Astrocyte (in vitro differentiated cells and primary cell): ENCODE measurements at regions not wholly inside any gene's neighbourhood (a gene's known extent, or its start where the extent isn't known, plus 50 kb on each side); places are given as distances from the start of the nearest gene placed in this dataset.
"Not testable (repeated sequence)": the region's sequence is repeated elsewhere in the genome, so short reads cannot be mapped to it uniquely, and the experiment has no call there.

ENCODE experiments used
- DNase-seq: peaks from one replicate; pipeline ENCODE4 v3.0.0-alpha.2; 2010; ENCODE audit warnings: low read depth
- FAIRE-seq: peaks from 2 replicates; lab custom pipeline; 2011; peaks lifted over from hg19 to GRCh38; lab: Jason Lieb, UNC
- H2AFZ ChIP-seq: 2 replicates; pipeline ENCODE4 v1.6.0; 2012; ENCODE audit warnings: low read depth, low read length, inconsistent platforms
- H3K27ac ChIP-seq: 2 replicates; pipeline ENCODE4 v1.5.1; 2011; ENCODE audit warnings: low read depth, low read length, inconsistent platforms
- H3K27me3 ChIP-seq: 2 replicates; pipeline ENCODE4 v1.6.0; 2011; ENCODE audit warnings: low read length, inconsistent platforms; ENCODE audit not compliant: insufficient read depth
- H3K36me3 ChIP-seq: 2 replicates; pipeline ENCODE4 v1.5.1; 2011; ENCODE audit warnings: low read length, inconsistent platforms; ENCODE audit not compliant: insufficient read depth
- H3K4me1 ChIP-seq: 2 replicates; pipeline ENCODE4 v1.5.1; 2011; ENCODE audit warnings: low read length, inconsistent platforms; ENCODE audit not compliant: insufficient read depth
- H3K4me2 ChIP-seq: 2 replicates; pipeline ENCODE4 v1.6.0; 2012; ENCODE audit warnings: low read length, inconsistent platforms
- H3K4me3 ChIP-seq: 2 replicates; pipeline ENCODE4 v1.5.1; 2011; ENCODE audit warnings: low read depth, mild to moderate bottlenecking, low read length, inconsistent platforms; ENCODE audit not compliant: insufficient read depth
- H3K79me2 ChIP-seq: 2 replicates; pipeline ENCODE4 v1.6.0; 2012; ENCODE audit warnings: mild to moderate bottlenecking, low read length, inconsistent platforms; ENCODE audit not compliant: insufficient read depth
- H3K9ac ChIP-seq: 2 replicates; pipeline ENCODE4 v1.6.0; 2012; ENCODE audit warnings: mild to moderate bottlenecking, low read length, inconsistent platforms
- H3K9me3 ChIP-seq: 2 replicates; pipeline ENCODE4 v1.5.1; 2012; ENCODE audit warnings: low read depth, mild to moderate bottlenecking, low read length, inconsistent platforms; ENCODE audit not compliant: insufficient read depth
- H4K20me1 ChIP-seq: 2 replicates; pipeline ENCODE4 v1.6.0; 2012; ENCODE audit warnings: low read length, inconsistent platforms; ENCODE audit not compliant: insufficient read depth
- H3K27ac Mint-ChIP-seq: one replicate; pipeline ENCODE4 v1.8.0; 2021; ENCODE audit warnings: mild to moderate bottlenecking, mixed read lengths; ENCODE audit not compliant: unreplicated experiment
- H3K27me3 Mint-ChIP-seq: one replicate; pipeline ENCODE4 v1.8.0; 2021; ENCODE audit warnings: low read depth, mixed read lengths; ENCODE audit not compliant: unreplicated experiment
- H3K36me3 Mint-ChIP-seq: one replicate; pipeline ENCODE4 v1.8.0; 2021; ENCODE audit warnings: low read depth, mixed read lengths; ENCODE audit not compliant: unreplicated experiment
- H3K4me1 Mint-ChIP-seq: one replicate; pipeline ENCODE4 v1.8.0; 2021; ENCODE audit warnings: low read depth, mixed read lengths; ENCODE audit not compliant: unreplicated experiment
- H3K4me3 Mint-ChIP-seq: one replicate; pipeline ENCODE4 v1.8.0; 2021; ENCODE audit warnings: mild to moderate bottlenecking, moderate library complexity, mixed read lengths; ENCODE audit not compliant: unreplicated experiment
- H3K9me3 Mint-ChIP-seq: one replicate; pipeline ENCODE4 v1.8.0; 2021; ENCODE audit warnings: mild to moderate bottlenecking, mixed read lengths; ENCODE audit not compliant: unreplicated experiment
- CTCF ChIP-seq: IDR thresholded peaks from 2 replicates; pipeline ENCODE4 v1.5.1; 2011; ENCODE audit warnings: low read depth, mild to moderate bottlenecking, inconsistent platforms, low read length, moderate library complexity; ENCODE audit not compliant: insufficient read depth
- EZH2 ChIP-seq: IDR thresholded peaks from 2 replicates; pipeline ENCODE4 v1.6.1; 2012; ENCODE audit warnings: mild to moderate bottlenecking, low read length, inconsistent platforms; ENCODE audit not compliant: insufficient read depth

DNA sequence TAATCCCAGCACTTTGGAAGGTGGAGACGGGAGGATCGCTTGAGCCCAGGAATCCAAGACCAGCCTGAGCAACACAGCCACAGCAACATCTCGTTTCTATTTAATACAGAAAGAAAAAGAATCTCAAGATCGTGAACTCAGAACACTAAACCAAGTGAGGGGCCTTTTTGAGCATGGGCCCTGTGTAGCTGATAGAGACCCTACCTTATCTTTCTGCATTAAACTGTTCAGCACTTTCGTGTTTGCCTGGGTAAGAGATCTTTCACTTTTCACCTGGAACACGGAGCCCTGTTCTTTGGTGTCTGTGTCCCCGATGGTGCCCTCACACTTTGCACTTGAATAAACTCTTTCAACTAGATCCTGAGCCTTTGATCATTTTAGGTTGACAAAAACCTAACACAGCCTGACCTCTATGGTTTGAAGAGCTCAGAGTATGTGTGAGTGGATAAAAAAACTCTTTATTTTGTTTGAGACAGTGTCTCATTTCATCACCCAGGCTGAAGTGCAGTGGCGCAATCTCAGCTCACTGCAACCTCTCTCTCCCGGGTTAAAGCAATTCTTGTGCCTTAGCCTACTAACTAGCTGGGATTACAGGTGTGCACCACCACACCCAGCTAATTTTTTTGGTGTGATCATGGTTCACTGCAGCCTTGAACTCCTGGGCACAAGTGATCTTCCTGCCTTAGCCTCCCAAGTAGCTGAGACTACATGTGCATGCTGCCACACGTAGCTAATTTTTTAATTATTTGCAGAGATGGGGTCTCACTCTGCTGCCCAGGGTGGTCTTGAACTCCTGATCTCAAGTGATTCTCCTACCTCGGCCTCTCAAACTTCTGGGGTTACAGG is 83.8 kb upstream of the GRIN2A start:
- no peak for DNase-seq
- TF ChIP-seq CTCF (no peak), EZH2 (no peak)

DNA sequence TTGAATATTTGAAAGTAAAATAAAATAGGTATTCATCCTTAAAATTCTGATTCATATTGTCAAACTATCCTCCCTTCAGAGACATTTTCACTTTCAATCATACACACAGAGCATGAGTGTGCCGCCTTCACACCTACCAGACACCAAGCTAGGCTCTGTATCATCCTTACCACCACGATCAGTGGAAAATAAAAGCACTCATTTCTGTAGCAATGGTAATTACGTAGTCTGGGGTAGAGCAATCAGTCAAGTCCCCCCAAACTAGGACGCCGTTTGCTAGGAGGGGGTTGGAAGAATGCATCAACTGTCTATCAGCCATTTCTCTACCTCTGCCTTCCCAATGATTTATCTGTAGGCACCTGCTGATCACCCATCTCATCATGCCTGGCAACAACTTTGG is 84.6 kb upstream of the GRIN2A start:
- Mint-ChIP-seq H3K36me3 (no peaks in the 10 kb centered on the region), H3K27ac (no peak overlapping the region), H3K4me1 (no peaks in the 10 kb centered on the region), H3K9me3 (no peaks in the 10 kb centered on the region), H3K4me3 (no peak overlapping the region), H3K27me3 (peaks cover 2% of the 10 kb centered on the region)
- Histone ChIP-seq H3K4me1 (no peaks in the 10 kb centered on the region), H3K27ac (no peak overlapping the region), H3K9me3 (no peaks in the 10 kb centered on the region), H3K36me3 (no peaks in the 10 kb centered on the region), H4K20me1 (no peaks in the 10 kb centered on the region), H3K79me2 (no peaks in the 10 kb centered on the region), H3K4me3 (no peak overlapping the region), H2AFZ (no peak overlapping the region), H3K9ac (no peak overlapping the region), H3K27me3 (no peaks in the 10 kb centered on the region), H3K4me2 (no peak overlapping the region)
- FAIRE-seq (no peak), DNase-seq (no peak)
- no peak for TF ChIP-seq EZH2
- no peak for TF ChIP-seq CTCF

More for the DNA sequence above, 83.8 kb upstream of the GRIN2A start:
- Mint-ChIP-seq H3K4me1 (no peaks in the 10 kb centered on the region), H3K27ac (no peak overlapping the region), H3K9me3 (no peaks in the 10 kb centered on the region), H3K36me3 (no peaks in the 10 kb centered on the region), H3K27me3 (peaks cover 2% of the 10 kb centered on the region), H3K4me3 (no peak overlapping the region)
- no peak overlapping the region for H2AFZ ChIP-seq
- no peaks in the 10 kb centered on the region for H3K4me1 ChIP-seq
- no peak overlapping the region for H3K4me2 ChIP-seq
- H3K79me2 ChIP-seq, result no peaks in the 10 kb centered on the region
- H3K27me3 ChIP-seq, result no peaks in the 10 kb centered on the region
- no peaks in the 10 kb centered on the region for H3K36me3 ChIP-seq
- H3K27ac ChIP-seq, result no peak overlapping the region
- no peak overlapping the region for H3K9ac ChIP-seq
- no peak overlapping the region for H3K4me3 ChIP-seq
- no peak for FAIRE-seq
- H4K20me1 ChIP-seq, result no peaks in the 10 kb centered on the region
- no peaks in the 10 kb centered on the region for H3K9me3 ChIP-seq

DNA sequence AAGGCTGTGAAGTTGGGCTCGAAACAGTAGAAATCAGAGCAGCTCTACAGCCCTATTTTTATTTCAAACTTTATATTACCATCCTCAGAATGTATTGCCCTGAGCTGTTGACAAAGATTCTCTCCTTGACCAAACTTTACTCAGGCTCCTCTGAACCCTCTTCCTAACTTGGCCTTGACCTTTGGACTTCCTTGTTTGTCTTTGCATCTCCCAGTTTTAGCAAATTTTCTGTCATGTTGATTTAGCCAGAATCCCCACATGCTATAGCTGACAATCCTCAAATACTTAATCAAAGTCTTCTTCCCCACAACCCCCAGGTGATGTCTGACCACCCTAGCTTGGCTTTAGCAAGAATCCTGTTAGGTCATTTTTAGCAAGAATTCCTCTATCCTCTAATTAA is 87.4 kb upstream of the GRIN2A start:
- H3K4me2 ChIP-seq, result no peak overlapping the region
- no peak for TF ChIP-seq EZH2
- no peak for TF ChIP-seq CTCF
- DNase-seq (no peak), FAIRE-seq (no peak)
- Mint-ChIP-seq H3K27ac (no peak overlapping the region), H3K9me3 (peaks cover 3% of the 10 kb centered on the region), H3K36me3 (no peaks in the 10 kb centered on the region), H3K4me1 (no peaks in the 10 kb centered on the region), H3K4me3 (no peak overlapping the region), H3K27me3 (no peaks in the 10 kb centered on the region)
- no peaks in the 10 kb centered on the region for H3K9me3 ChIP-seq
- no peaks in the 10 kb centered on the region for H4K20me1 ChIP-seq
- H2AFZ ChIP-seq, result no peak overlapping the region
- H3K27me3 ChIP-seq, result no peaks in the 10 kb centered on the region
- H3K79me2 ChIP-seq, result no peaks in the 10 kb centered on the region
- no peak overlapping the region for H3K27ac ChIP-seq
- H3K9ac ChIP-seq, result no peak overlapping the region
- H3K36me3 ChIP-seq, result no peaks in the 10 kb centered on the region
- no peak overlapping the region for H3K4me3 ChIP-seq
- H3K4me1 ChIP-seq, result no peaks in the 10 kb centered on the region

- H3K36me3 ChIP-seq, H3K4me3 ChIP-seq, H3K4me1 ChIP-seq, H3K4me3 Mint-ChIP-seq, H3K9me3 ChIP-seq, H3K27ac Mint-ChIP-seq, H3K9ac ChIP-seq, H3K9me3 Mint-ChIP-seq, H3K27me3 ChIP-seq, DNase-seq, H3K4me2 ChIP-seq, H3K4me1 Mint-ChIP-seq, H3K27me3 Mint-ChIP-seq, FAIRE-seq, H3K79me2 ChIP-seq, H2AFZ ChIP-seq, H4K20me1 ChIP-seq, H3K36me3 Mint-ChIP-seq, H3K27ac ChIP-seq: not testable (repeated sequence)
Measured at GRCh38 chr16:10272250-10272854, 90.1 kb upstream of the GRIN2A start.
